Hepatocyte (in vitro differentiated cells): ENCODE measurements at regions not wholly inside any gene's neighbourhood (a gene's known extent, or its start where the extent isn't known, plus 50 kb on each side); places are given as distances from the start of the nearest gene placed in this dataset.

Experiments used
- DNase-seq: peaks from one replicate; pipeline ENCODE4 v3.0.0-alpha.2; 2016; ENCODE audit warnings: low spot score
- H2AFZ ChIP-seq: fragments of 200-600 bp; sonication (generic); 2 replicates; pipeline ENCODE4 v1.6.0; 2016; ENCODE audit warnings: antibody characterized with exemption, mild to moderate bottlenecking
- H3K27ac ChIP-seq: fragments of 200-600 bp; sonication (generic); 2 replicates; pipeline ENCODE4 v1.5.1; 2016; ENCODE audit warnings: mild to moderate bottlenecking
- H3K27me3 ChIP-seq: fragments of 200-600 bp; sonication (generic); 2 replicates; pipeline ENCODE4 v1.6.1; 2016
- H3K36me3 ChIP-seq: fragments of 200-600 bp; sonication (generic); replicated peaks from 2 replicates; pipeline ENCODE4 v1.5.1; 2016; ENCODE audit warnings: low read depth; ENCODE audit not compliant: insufficient read depth
- H3K4me1 ChIP-seq: fragments of 200-600 bp; sonication (generic); 2 replicates; pipeline ENCODE4 v1.5.1; 2016; ENCODE audit warnings: mild to moderate bottlenecking, moderate library complexity; ENCODE audit not compliant: insufficient read depth
- H3K4me2 ChIP-seq: fragments of 200-600 bp; sonication (generic); 2 replicates; pipeline ENCODE4 v1.6.0; 2016
- H3K4me3 ChIP-seq: fragments of 200-600 bp; sonication (generic); 2 replicates; pipeline ENCODE4 v1.5.1; 2016; ENCODE audit warnings: mild to moderate bottlenecking
- H3K79me2 ChIP-seq: fragments of 200-600 bp; sonication (generic); 2 replicates; pipeline ENCODE4 v1.6.0; 2017; ENCODE audit warnings: mild to moderate bottlenecking
- H3K9me2 ChIP-seq: fragments of 200-600 bp; sonication (generic); replicated peaks from 2 replicates; pipeline ENCODE4 v1.6.0; 2017; ENCODE audit warnings: mild to moderate bottlenecking; ENCODE audit not compliant: insufficient read depth
- H3K9me3 ChIP-seq: fragments of 200-600 bp; sonication (generic); 2 replicates; pipeline ENCODE4 v1.5.1; 2016; ENCODE audit warnings: low read depth, mild to moderate bottlenecking
- H4K20me1 ChIP-seq: fragments of 200-600 bp; sonication (generic); 2 replicates; pipeline ENCODE4 v1.6.0; 2016; ENCODE audit warnings: mild to moderate bottlenecking; ENCODE audit not compliant: insufficient read depth, poor library complexity, severe bottlenecking
- CTCF ChIP-seq: fragments of 200-600 bp; sonication (generic); IDR thresholded peaks from 2 replicates; pipeline ENCODE4 v1.5.1; 2016; ENCODE audit warnings: antibody characterized with exemption, mild to moderate bottlenecking; ENCODE audit not compliant: poor library complexity
- EZH2 ChIP-seq: fragments of 200-600 bp; sonication (generic); IDR thresholded peaks from 2 replicates; pipeline ENCODE4 v1.6.1; 2016; ENCODE audit warnings: antibody characterized with exemption, mild to moderate bottlenecking, borderline replicate concordance
- EZH2phosphoT487 ChIP-seq: fragments of 200-600 bp; sonication (generic); IDR thresholded peaks from one replicate; pipeline ENCODE4 v1.6.1; 2018; ENCODE audit warnings: antibody characterized with exemption, mild to moderate bottlenecking, low read depth, moderate library complexity; ENCODE audit not compliant: unreplicated experiment, severe bottlenecking
- WGBS: methylation state at CpG from one replicate; pipeline ENCODE4 v1.1.6; 2016; ENCODE audit warnings: low lambda C conversion rate; ENCODE audit errors: missing lambda C conversion rate; 5-methylcytosine and 5-hydroxymethylcytosine counted together

GRCh38 chr3:67118635-67119034 lies 120.5 kb downstream of the KBTBD8 start:
- H3K4me2 ChIP-seq = no peak overlapping the region
- TF ChIP-seq EZH2phosphoT487 (no peak), EZH2 (no peak)
- no peak overlapping the region for H3K27ac ChIP-seq
- no peak overlapping the region for H3K4me3 ChIP-seq
- H3K79me2 ChIP-seq = no peaks in the 10 kb centered on the region
- H3K27me3 ChIP-seq = no peaks in the 10 kb centered on the region
- no peaks in the 10 kb centered on the region for H3K9me2 ChIP-seq
- no peak for DNase-seq
- 75% methylated on average over 3 of the region's 3 CpGs for WGBS
- no peaks in the 10 kb centered on the region for H3K9me3 ChIP-seq
- H3K36me3 ChIP-seq = no peaks in the 10 kb centered on the region
- no peaks in the 10 kb centered on the region for H3K4me1 ChIP-seq
- no peaks in the 10 kb centered on the region for H4K20me1 ChIP-seq
- H2AFZ ChIP-seq = no peak overlapping the region

- H3K79me2 ChIP-seq = no peaks in the 10 kb centered on the region
- H3K4me2 ChIP-seq = no peak overlapping the region
- TF ChIP-seq CTCF (no peak), EZH2 (no peak), EZH2phosphoT487 (no peak)
- H3K9me3 ChIP-seq = no peaks in the 10 kb centered on the region
- no peaks in the 10 kb centered on the region for H3K36me3 ChIP-seq
- no peak overlapping the region for H3K4me3 ChIP-seq
- H3K27ac ChIP-seq = no peak overlapping the region
- no peaks in the 10 kb centered on the region for H4K20me1 ChIP-seq
- no peaks in the 10 kb centered on the region for H3K4me1 ChIP-seq
- DNase-seq = no peak
- H2AFZ ChIP-seq = no peak overlapping the region
- no peaks in the 10 kb centered on the region for H3K9me2 ChIP-seq
- WGBS = 67% methylated on average over 5 of the region's 5 CpGs
- H3K27me3 ChIP-seq = no peaks in the 10 kb centered on the region
Measured at GRCh38 chr3:67123914-67124313, 125.8 kb downstream of the KBTBD8 start.

GRCh38 chr3:67127254-67127653 lies 129.1 kb downstream of the KBTBD8 start:
- DNase-seq = no peak
- no peaks in the 10 kb centered on the region for H4K20me1 ChIP-seq
- peaks cover 4% of the 10 kb centered on the region for H3K27me3 ChIP-seq
- no peak overlapping the region for H3K4me2 ChIP-seq
- no peak overlapping the region for H2AFZ ChIP-seq
- H3K4me1 ChIP-seq = no peaks in the 10 kb centered on the region
- H3K9me2 ChIP-seq = no peaks in the 10 kb centered on the region
- TF ChIP-seq CTCF (no peak), EZH2 (no peak), EZH2phosphoT487 (no peak)
- H3K4me3 ChIP-seq = no peak overlapping the region
- H3K79me2 ChIP-seq = no peaks in the 10 kb centered on the region
- no peaks in the 10 kb centered on the region for H3K36me3 ChIP-seq
- WGBS = 61% methylated on average over 3 of the region's 3 CpGs
- H3K27ac ChIP-seq = no peak overlapping the region
- H3K9me3 ChIP-seq = no peaks in the 10 kb centered on the region

DNA sequence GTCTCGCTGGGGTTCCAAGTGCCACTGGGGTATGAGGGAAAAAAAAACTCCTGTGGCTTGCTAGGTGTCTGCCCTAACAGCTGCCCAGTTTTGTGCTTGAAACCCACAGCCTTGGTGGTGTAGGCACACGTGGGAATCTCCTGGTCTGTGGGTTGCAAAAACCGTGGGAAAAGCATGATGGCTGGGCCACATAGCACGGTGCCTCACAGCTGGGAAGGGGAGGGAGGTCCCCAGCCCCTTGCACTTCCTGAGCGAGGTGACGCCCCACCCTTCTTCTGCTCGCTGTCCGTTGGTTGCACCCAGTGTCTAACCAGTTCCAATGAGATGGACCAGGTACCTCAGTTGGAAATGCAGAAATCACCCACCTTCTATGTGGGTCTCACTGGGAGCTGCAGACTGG lies 144.3 kb downstream of the KBTBD8 start:
- Histone ChIP-seq H4K20me1 (no peaks in the 10 kb centered on the region), H3K27ac (no peak overlapping the region), H3K27me3 (no peaks in the 10 kb centered on the region), H3K9me3 (no peaks in the 10 kb centered on the region), H3K4me3 (no peak overlapping the region), H3K36me3 (no peaks in the 10 kb centered on the region), H3K4me1 (no peaks in the 10 kb centered on the region), H3K79me2 (no peaks in the 10 kb centered on the region), H2AFZ (no peak overlapping the region), H3K4me2 (no peak overlapping the region), H3K9me2 (no peaks in the 10 kb centered on the region)
- TF ChIP-seq CTCF = no peak
- TF ChIP-seq EZH2phosphoT487 = no peak
- TF ChIP-seq EZH2 = no peak
- 88% methylated on average over 8 of the region's 8 CpGs for WGBS
- no peak for DNase-seq
